GM21390 (cell line): ENCODE measurements at regions not wholly inside any gene's neighbourhood (a gene's known extent, or its start where the extent isn't known, plus 50 kb on each side); places are given as distances from the start of the nearest gene placed in this dataset.

ENCODE experiments used
- ATAC-seq: cut with Tn5 transposase; IDR thresholded peaks from one replicate; pipeline ENCODE4 v1.9.1; 2021; ENCODE audit not compliant: unreplicated experiment

DNA sequence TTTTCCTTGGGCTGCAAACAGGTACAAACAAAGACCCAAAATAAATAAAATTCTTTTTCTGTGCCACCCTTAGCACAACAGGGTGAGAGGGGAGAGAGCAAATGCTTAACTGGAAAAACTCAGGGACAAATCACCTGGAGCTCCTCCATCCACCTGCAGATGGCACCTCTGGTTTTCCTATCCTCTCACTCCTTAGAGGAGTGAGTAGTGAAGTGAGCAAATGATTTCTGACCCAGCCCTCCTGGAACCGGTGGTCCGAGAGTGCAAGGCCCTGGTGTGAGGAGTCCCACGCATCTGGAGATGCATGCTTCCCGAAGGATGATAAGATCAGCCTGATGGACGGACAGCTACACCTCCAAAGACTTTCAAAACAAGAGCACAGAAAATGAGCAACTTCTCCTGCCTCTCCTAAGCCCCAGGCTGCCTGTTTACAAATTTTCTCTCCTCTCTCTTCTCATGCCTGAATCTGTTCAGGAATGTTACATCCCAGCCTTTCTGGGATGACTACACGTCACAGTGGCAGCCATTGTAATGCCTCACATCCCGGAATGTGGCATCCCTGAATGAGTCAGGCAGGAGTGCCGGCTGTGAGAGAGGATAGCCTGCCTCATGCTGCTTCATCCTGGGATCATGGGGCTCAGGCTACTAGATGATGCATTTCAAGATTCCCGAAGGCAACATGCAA lies 86.4 kb downstream of the ADRB2 start:
- no peak for ATAC-seq

- ATAC-seq = no peak
Observed at GRCh38 chr5:148913493-148913892, 87.1 kb downstream of the ADRB2 start.

DNA sequence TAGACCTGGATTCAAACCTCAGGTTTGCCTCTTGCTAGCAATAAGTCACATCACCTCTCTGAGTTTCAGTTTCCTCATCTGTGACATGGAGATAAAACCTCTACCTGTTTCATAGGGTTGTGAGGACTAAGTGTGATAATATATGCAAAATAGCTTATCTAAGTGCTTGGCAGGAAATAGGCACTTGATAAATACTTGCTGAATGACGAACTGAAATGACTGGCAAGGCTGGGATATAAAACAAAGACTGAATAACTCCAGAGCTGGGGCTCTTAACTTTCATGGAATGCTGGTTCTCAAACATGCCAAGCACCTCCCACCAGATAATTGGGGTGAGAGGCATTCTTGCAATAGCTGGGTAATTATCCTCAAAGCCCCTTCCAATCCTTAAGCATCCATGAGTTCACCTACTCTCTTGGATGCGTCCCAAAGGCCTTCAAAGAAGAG lies 87.6 kb downstream of the ADRB2 start:
- ATAC-seq = no peak

DNA sequence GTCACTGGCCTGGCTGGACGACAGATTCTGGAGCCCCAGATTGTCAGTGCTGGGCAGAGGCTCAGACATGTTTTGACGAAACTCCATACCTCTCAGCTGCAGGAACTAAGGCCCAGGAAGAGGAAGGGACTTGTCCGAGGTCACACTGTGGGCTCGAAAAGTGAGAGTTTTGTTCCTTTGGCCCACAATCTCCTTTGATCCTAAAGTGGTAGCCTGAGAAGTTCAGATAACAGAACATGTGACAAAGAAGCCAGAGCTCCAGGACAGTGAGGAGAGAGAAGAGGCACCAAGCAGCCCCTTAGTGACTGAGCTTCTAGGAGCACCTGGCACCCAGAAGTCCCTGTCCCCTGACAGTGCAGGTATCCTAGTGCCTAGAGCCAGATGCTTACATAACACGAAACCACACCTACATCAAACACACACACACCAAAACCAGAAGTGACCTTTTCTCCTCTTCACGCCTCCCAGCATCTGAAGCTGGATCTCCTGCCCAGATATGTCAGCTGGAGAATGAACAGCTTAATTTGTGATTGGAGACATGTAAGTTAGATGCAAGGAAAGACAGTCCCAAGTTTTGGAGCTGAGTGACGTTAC lies 88.9 kb downstream of the ADRB2 start:
- peak; percentile 43 for ATAC-seq

DNA sequence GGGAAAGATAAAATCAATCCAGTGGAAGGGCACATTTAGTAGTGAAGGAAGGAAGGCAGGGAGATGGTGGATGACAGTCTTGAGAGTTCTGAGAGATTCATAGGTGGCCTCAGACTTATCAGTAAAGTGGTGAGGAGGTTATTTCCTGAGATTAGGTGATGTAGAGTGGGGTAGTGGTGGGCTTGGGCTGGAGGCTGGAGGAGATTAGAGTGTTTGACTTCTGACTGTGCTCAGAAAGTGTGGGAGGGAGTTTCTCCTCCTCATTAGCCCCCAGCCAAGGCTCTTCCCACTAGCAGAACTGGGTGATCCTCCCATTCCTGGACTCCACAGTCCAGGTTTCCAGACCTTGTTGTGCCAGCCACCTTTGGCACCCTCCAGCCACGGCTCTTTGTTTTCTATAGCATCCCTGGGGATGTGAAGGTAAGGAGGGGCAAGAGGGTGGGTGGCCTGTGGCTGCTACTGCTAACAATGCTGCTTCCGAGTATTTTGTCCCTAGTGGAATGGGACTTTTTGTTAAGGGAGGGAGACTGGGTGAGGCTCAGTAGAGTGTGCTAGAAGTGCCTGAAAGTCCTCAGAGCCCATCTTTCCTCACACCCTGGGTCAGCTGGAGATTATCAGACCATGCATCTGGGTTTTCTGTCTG lies 94.4 kb downstream of the ADRB2 start:
- ATAC-seq = no peak

GRCh38 chr5:148921350-148921749 lies 94.9 kb downstream of the ADRB2 start:
- ATAC-seq = no peak

- peak; percentile 83 for ATAC-seq
Observed at GRCh38 chr5:148922606-148923005, 96.2 kb downstream of the ADRB2 start.

DNA sequence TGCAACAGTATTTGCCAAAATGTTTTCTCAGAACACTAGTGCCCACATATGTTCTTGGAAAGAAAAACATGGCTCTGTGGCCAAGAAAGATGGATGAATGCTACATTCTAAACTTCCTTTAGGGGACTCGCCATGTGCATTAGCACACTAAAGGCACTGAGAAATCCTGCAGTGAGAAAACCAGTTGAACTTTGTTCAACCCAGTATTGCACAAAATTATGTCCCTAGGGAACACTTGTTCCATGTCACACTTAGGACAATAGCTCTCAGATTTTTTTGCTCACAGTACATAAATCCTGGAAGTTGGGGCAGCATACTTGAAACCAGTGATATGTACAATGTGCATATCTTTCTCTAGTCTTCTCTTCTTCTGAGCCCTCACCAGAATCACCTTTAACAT lies 96.6 kb downstream of the ADRB2 start:
- no peak for ATAC-seq

DNA sequence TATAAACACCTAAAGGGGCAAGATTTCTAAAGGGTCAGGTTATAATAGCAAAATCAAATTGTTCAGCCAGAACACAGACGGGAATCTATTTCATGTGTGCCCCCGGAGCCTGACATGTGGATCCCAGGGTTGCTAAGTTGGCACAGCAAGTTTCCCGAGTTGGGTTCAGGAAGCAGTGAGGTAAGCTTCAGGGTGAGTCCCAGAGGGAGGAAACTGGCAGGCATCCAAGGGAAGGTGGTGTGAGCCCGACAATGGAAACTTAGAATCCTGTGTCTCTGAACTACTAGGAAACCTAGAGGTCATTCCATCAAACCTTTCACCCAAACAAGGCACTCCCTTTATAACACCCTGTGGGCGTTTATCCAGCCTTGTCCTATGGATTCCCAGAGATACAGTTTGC lies 98.4 kb downstream of the ADRB2 start:
- ATAC-seq = no peak

- ATAC-seq = no peak
Observed at GRCh38 chr5:148926207-148926606, 99.8 kb downstream of the ADRB2 start.

DNA sequence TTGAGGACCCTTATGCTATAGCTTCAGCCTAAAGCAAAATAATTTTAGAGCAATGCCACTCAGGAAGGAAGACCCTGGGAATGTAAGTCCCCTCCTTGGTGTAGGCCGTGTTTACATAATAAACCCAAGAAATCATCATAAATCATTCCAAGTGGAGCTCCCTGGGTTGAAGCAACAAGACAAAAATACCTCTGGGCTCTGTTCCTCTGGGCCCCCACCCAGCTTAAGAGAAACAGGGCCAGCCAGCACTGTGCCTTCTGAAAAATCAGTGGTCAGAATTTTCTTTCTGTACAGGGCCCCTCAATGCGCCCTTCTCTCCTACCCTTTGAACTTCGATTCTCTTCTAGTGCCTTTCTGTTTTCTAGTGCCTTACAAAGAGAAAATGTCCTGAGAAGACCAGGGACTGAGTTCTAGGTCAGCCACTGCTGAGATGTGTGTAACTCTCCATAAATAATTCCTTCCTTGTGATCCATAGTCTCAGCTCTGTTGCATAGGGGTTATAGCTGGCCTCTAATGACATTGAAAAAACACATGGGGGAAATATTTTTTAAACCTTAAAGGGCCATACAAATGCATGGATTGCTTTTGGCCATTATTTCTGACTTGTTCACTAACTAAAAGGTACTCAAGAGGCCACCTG lies 101.0 kb downstream of the ADRB2 start:
- ATAC-seq = no peak

- ATAC-seq = no peak
Observed at GRCh38 chr5:148928141-148928540, 101.7 kb downstream of the ADRB2 start.

DNA sequence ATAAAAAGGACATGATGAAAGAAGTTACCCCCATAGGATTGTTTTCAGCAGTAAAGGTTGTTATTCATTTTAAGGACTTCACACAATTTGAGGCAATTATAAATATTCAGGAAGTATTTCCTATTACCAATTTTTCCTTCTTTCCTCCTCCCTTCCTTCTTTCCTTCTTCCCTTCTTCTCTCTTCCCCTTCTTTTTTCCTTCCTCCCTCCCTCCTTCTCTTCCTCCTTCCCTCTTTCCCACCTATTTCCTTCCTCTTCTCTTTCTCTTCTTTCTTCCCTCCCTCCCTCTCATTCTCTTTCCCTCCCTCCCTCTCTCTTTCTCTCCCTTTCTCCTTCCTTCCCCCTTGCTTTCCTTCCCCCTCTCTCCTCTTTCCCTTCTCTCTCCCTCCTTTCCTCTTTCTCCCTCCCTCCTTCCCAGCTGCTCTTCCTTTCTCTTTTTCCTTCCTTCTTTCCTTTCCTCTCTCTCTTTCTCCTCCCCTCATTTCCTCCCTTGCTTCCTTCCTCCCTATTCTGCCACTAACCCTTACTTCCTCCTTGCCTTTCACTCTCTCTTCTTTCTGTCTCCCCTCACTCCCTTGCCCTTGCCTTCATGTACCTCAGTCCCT lies 105.1 kb downstream of the ADRB2 start:
- ATAC-seq = no peak

DNA sequence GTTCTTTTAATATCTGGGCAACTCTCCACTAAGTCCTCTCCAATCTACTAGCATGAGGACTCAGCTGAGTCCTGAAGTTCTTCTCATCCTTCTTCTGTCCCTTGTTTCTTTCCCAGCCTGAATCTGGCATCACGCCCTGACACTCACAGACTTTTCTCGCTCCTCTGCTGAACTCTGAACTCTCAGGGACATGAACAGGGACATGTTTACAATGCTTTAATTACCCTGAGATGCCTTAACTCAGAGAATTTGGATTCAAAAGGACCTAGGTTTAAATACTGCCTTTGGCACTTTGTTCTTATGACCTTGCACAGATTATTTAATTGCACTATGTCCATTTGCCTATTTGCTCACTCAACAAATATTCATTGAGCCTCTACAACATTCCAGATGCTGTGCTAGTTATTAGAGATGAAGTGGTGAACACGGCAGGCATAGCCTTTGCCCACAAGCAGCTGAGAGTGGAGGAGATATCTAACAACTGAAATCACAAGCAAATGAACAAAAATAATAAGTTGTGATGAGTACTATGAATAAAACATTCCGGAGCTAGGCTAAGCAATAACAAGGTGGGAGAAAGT lies 106.0 kb downstream of the ADRB2 start:
- no peak for ATAC-seq

DNA sequence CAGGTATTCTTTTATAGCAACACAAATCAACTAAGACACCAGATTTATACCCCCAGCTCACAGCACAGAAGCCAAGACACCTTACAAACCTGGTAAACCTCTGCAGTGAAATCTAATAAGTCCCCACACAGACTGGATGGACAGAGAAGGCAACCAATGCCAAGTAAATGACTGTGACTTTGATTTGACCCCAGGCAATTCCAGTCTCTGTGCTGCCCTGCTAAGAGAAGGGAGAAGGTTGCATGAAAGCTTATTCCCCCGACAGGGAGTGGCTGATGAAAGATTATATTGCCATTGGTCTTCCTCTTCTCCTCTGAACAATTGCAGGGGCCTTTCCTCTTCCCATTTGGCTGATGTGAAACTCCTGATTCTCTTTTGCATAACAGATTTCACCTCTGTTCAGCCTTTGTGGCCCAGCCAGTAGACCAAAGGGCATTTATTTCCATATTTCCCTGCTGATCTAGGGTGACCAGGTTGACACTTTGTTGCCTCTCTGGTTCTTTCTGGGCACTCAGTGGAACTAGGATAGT lies 107.6 kb downstream of the ADRB2 start:
- no peak for ATAC-seq

- no peak for ATAC-seq
Observed at GRCh38 chr5:148934895-148935400, 108.5 kb downstream of the ADRB2 start.

DNA sequence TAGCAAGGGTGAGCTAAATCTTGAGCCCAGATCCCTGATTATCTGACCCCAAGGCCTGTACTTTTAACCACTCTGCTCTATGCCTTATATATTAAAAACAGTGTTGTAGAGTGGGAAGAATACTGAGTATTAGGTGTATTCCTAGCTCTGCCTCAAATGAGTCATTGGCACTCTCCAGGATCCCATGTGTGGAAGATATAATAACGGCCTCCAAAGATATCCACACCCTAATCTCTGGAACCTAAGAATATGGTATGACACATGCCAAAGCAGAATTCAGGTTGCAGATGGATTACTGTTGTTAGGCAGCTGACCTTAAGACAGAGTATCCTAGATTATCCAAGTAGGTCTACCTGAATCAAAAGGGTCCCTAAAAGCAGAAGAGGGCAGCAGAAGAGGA lies 110.8 kb downstream of the ADRB2 start:
- no peak for ATAC-seq

DNA sequence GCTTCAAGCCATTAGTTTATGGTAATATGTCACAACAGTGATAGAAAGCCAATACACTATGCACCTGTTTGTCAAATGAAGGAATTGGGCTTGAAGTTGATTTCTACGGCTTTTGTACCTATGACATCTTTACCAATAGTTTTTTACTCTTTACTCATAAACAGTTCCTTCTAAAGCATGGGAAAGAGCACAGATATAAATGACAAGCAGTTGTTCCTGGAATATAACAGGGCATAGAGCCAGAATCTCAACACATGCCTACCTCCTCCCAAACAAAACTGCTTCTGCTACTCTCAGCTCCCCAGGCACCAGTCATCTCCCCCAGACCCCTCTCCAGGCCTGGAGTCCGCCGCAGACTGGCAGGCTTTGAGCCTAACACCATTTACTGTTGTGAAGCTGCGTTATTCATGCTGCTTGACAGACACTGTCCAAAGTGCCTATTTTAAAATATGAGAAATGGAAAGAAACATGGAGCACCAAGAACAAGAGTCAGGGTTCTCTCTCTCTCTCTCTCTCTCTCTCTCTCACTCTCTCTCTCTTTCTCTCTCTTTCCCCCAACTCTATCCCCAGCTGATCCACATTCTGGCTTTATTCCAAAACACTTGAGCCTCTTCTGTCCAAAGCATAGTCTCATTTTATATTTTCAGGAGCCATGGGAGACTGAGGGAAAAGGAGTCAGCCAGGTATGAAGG lies 111.6 kb downstream of the ADRB2 start:
- no peak for ATAC-seq

GRCh38 chr5:148938522-148938882 lies 112.1 kb downstream of the ADRB2 start:
- ATAC-seq = no peak

- no peak for ATAC-seq
Observed at GRCh38 chr5:148939676-148940075, 113.3 kb downstream of the ADRB2 start.
